SKM-1 treated with dmso at 0.1 percent for 144 hours (cell line): ENCODE measurements at regions not wholly inside any gene's neighbourhood (a gene's known extent, or its start where the extent isn't known, plus 50 kb on each side); places are given as distances from the start of the nearest gene placed in this dataset.

Experiments used
- DNase-seq: peaks from one replicate; lab custom pipeline; 2025; ENCODE audit not compliant: unreplicated experiment; lab: John Stamatoyannopoulos, UW

- DNase-seq = peak; percentile 59
Measured at GRCh38 chr4:74675673-74676279, 118.5 kb downstream of the BTC start.

- DNase-seq = no peak
Measured at GRCh38 chr4:74682567-74683359, 111.6 kb downstream of the BTC start.

GRCh38 chr4:74692972-74693371, 101.4 kb downstream of the BTC start:
- DNase-seq = no peak
